ENCODE measurements at regions not wholly inside any gene's neighbourhood (a gene's known extent, or its start where the extent isn't known, plus 50 kb on each side); places are given as distances from the start of the nearest gene placed in this dataset.

- TF ChIP-seq CTCF (IDR thresholded peaks at IDR 0.05; ENCODE audit: poor library complexity, severe bottlenecking) = no peak
- no peak for TF ChIP-seq POLR2AphosphoS5 (IDR thresholded peaks at IDR 0.05)
- no peak for TF ChIP-seq RAD21 (conservative IDR thresholded peaks at IDR 0.05)
Measured at GRCh38 chr4:13137390-13137789, 346.8 kb downstream of the RAB28 start.
